Ovary (tissue), 7 donors: ENCODE measurements at regions not wholly inside any gene's neighbourhood (a gene's known extent, or its start where the extent isn't known, plus 50 kb on each side); places are given as distances from the start of the nearest gene placed in this dataset.

ENCODE experiments used
- DNase-seq, 5 donors: peaks; one replicate each; pipeline ENCODE4 v3.0.0-alpha.2; 2019 to 2020
- H3K27ac ChIP-seq, 2 donors: fragments of 200-600 bp; one replicate each; pipeline versions ENCODE4 v1.5.1 to v1.8.0; 2019 to 2022
- H3K27me3 ChIP-seq: fragments of 200-600 bp; one replicate; pipeline ENCODE4 v1.8.0; 2022
- H3K36me3 ChIP-seq: fragments of 200-600 bp; sonication (generic); one replicate; pipeline ENCODE4 v1.5.1; 2019
- H3K4me1 ChIP-seq: one replicate; pipeline ENCODE4 v1.8.1; 2013; ENCODE audit warnings: mild to moderate bottlenecking, moderate library complexity; ENCODE audit not compliant: insufficient read depth
- H3K4me3 ChIP-seq: fragments of 200-600 bp; sonication (generic); one replicate; pipeline ENCODE4 v1.5.1; 2017
- H3K9me3 ChIP-seq, 2 donors: fragments of 200-600 bp in 1 of 2; sonication (generic) in 1 of 2; one replicate each; pipeline versions ENCODE4 v1.5.1 to v1.8.1; 2013 to 2019; ENCODE audit warnings: mild to moderate bottlenecking in 1 of 2, moderate library complexity in 1 of 2
- CTCF ChIP-seq, 3 donors: fragments of 450-650 bp in 2 of 3; fragments of 200-600 bp in 1 of 3; IDR thresholded peaks; one replicate each; pipeline versions ENCODE4 v1.5.1 to v1.8.0; 2016 to 2022; ENCODE audit warnings: antibody characterized with exemption in 3 of 3, mild to moderate bottlenecking in 1 of 3
- EP300 ChIP-seq: sonication (generic); formaldehyde crosslinking; IDR thresholded peaks from one replicate; pipeline ENCODE4 v1.6.1; 2017; ENCODE audit warnings: antibody characterized with exemption
- POLR2A ChIP-seq: fragments of 450-650 bp; IDR thresholded peaks from one replicate; pipeline ENCODE4 v1.6.1; 2017; ENCODE audit warnings: antibody characterized with exemption, mild to moderate bottlenecking, moderate library complexity
- WGBS, 3 donors: extraction: QIAGEN DNeasy Blood & Tissue Kit in 1 of 3; methylation state at CpG; one replicate each; pipeline versions ENCODE4 v1.1.5 to v1.1.7; 2013 to 2017; 5-methylcytosine and 5-hydroxymethylcytosine counted together
- intact Hi-C, 4 donors: fragments of 100-400 bp; cut with DNase I; formaldehyde crosslinking; loops; one replicate each; pipeline versions ENCODE4 v1.11.0 to v1.15.1; 2022 to 2023
- donor health status: DM: no; HTN: no; CAD: no; lungs with moderate emphysema.
- donor health status: DM: no; HTN: no; CAD: no.
- donor health status: Bipolar disorder and iron deficiency.
- donor health status: DM: no; HTN: no; CAD: no.
- donor health status: DM: yes; HTN: yes; CAD: no.

DNA sequence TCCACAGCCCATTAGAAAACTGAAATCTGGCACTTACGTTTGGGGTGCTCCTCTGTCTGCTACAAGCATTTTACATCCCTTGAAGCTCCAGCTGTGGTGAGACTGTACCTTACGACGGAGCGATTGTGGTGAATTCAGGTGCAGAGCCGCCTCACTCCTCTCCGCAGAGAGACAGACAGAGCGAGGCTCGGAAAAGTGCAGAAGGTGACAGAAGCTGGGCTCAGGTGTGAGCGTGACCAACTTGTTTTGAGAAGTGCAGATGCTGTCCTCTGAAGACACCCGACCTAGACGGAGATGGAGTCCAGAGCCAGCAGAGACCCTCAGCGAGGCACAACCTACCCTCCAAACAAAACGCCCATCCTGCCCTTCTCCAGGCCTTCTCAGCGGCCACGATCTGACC lies 196.5 kb downstream of the MED10 start:
- intact Hi-C loops = no loop called here
- Histone ChIP-seq H3K27ac (no peak overlapping the region), H3K9me3 (no peaks in the 10 kb centered on the region), H3K4me1 (no peaks in the 10 kb centered on the region), H3K36me3 (no peaks in the 10 kb centered on the region), H3K27me3 (no peaks in the 10 kb centered on the region), H3K4me3 (no peak overlapping the region)
- TF ChIP-seq EP300 (no peak), CTCF (IDR thresholded peaks at IDR 0.05) (no peak), POLR2A (no peak)
- DNase-seq = no peak
- WGBS, 3 donors = 85 to 86% (median 85%) methylated on average over 15 of the region's 15 CpGs

GRCh38 chr5:6181147-6181729 lies 197.1 kb downstream of the MED10 start:
- H3K27me3 ChIP-seq = no peaks in the 10 kb centered on the region
- WGBS, 3 donors = 74 to 76% (median 75%) methylated on average over 5 of the region's 5 CpGs

GRCh38 chr5:6180231-6180872 lies 198.0 kb downstream of the MED10 start:
- H3K27ac ChIP-seq = no peak overlapping the region
- H3K4me1 ChIP-seq = no peaks in the 10 kb centered on the region
- WGBS, 3 donors = 68 to 77% (median 71%) methylated on average over 2 of the region's 2 CpGs
- no peaks in the 10 kb centered on the region for H3K9me3 ChIP-seq
- no peaks in the 10 kb centered on the region for H3K27me3 ChIP-seq
- H3K36me3 ChIP-seq = no peaks in the 10 kb centered on the region
- intact Hi-C loops = no loop called here
- no peak for DNase-seq
- TF ChIP-seq POLR2A = no peak
- TF ChIP-seq EP300 = no peak
- TF ChIP-seq CTCF (IDR thresholded peaks at IDR 0.05) = no peak
- H3K4me3 ChIP-seq = no peak overlapping the region

More at GRCh38 chr5:6181147-6181729, 197.1 kb downstream of the MED10 start:
- Histone ChIP-seq H3K27ac (no peak overlapping the region), H3K36me3 (no peaks in the 10 kb centered on the region), H3K4me1 (no peaks in the 10 kb centered on the region), H3K9me3 (no peaks in the 10 kb centered on the region), H3K4me3 (no peak overlapping the region)
- TF ChIP-seq POLR2A = no peak
- no peak for TF ChIP-seq CTCF (IDR thresholded peaks at IDR 0.05)
- no peak for TF ChIP-seq EP300
- intact Hi-C loops = no loop called here
- DNase-seq = no peak

DNA sequence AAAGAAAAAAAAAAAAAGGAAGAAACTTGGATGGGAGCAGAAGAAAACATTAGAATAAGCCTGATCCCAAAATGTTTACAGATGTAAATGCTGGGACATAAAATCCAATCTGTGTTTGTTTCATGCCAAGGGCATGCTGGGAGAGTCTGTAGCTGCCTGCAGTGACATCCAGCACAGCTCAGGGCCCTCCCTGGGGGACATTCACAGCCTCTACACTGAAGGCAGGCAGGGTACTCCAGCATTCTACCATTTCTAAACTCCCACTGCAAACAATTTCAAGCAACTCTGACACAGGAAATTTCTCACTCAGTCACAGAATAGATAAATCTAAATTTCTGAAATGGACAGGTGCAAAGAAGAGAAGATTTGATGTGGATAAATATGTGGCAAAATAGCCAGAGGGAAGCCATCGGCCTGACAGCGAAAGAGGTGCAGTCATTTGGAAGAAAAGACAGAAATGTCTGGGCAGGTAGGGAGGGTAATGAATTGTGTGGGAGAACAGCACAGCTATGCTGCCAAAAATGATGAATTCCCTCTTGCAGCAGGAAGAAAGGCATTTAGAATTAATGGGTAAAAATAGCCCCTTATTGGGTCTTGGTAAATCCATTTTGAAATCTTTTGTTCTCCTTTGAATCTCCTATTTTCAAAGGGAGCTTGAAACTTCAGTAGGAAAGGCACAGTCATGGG lies 199.4 kb downstream of the MED10 start:
- Histone ChIP-seq H3K27me3 (no peaks in the 10 kb centered on the region), H3K36me3 (no peaks in the 10 kb centered on the region), H3K4me3 (no peak overlapping the region), H3K9me3 (no peaks in the 10 kb centered on the region), H3K4me1 (no peaks in the 10 kb centered on the region), H3K27ac (no peak overlapping the region)
- WGBS, 3 donors = 25 to 44% (median 33%) methylated on average over 2 of the region's 2 CpGs
- DNase-seq = no peak
- intact Hi-C loops = no loop called here
- TF ChIP-seq POLR2A (no peak), EP300 (no peak), CTCF (IDR thresholded peaks at IDR 0.05) (no peak)
